Hematopoietic multipotent progenitor cell treated with erythropoietin and hydrocortisone succinate and interleukin-3 and kit ligand, for 15 days (in vitro differentiated cells): ENCODE measurements at regions not wholly inside any gene's neighbourhood (a gene's known extent, or its start where the extent isn't known, plus 50 kb on each side); places are given as distances from the start of the nearest gene placed in this dataset.

Experiments
- DNase-seq: peaks from one replicate; pipeline ENCODE4 v3.0.0-alpha.2; 2015; ENCODE audit warnings: low spot score

- DNase-seq: no peak
These were observed 195.8 kb upstream of the RASGEF1B start for GRCh38 chr4:81667539-81667938.

- no peak for DNase-seq
These were observed 194.8 kb upstream of the RASGEF1B start for GRCh38 chr4:81666491-81666890.

GRCh38 chr4:81665649-81666048 is 193.9 kb upstream of the RASGEF1B start:
- no peak for DNase-seq

GRCh38 chr4:81665045-81665444 is 193.3 kb upstream of the RASGEF1B start:
- no peak for DNase-seq

GRCh38 chr4:81664079-81664478 is 192.4 kb upstream of the RASGEF1B start:
- DNase-seq: no peak

GRCh38 chr4:81663368-81663767 is 191.7 kb upstream of the RASGEF1B start:
- no peak for DNase-seq

GRCh38 chr4:81659051-81659450 is 187.3 kb upstream of the RASGEF1B start:
- no peak for DNase-seq

- no peak for DNase-seq
These were observed 180.4 kb upstream of the RASGEF1B start for GRCh38 chr4:81652069-81652478.

GRCh38 chr4:81651243-81651899 is 179.7 kb upstream of the RASGEF1B start:
- no peak for DNase-seq

- DNase-seq: no peak
These were observed 179.0 kb upstream of the RASGEF1B start for GRCh38 chr4:81650606-81651242.

GRCh38 chr4:81648576-81649275 is 177.0 kb upstream of the RASGEF1B start:
- no peak for DNase-seq

GRCh38 chr4:81647388-81647787 is 175.7 kb upstream of the RASGEF1B start:
- DNase-seq: no peak

GRCh38 chr4:81642543-81642942 is 170.8 kb upstream of the RASGEF1B start:
- DNase-seq: no peak

GRCh38 chr4:81639248-81639647 is 167.5 kb upstream of the RASGEF1B start:
- DNase-seq: no peak

- no peak for DNase-seq
These were observed 167.0 kb upstream of the RASGEF1B start for GRCh38 chr4:81638698-81639097.

- no peak for DNase-seq
These were observed 164.0 kb upstream of the RASGEF1B start for GRCh38 chr4:81635739-81636138.

- DNase-seq: no peak
These were observed 163.3 kb upstream of the RASGEF1B start for GRCh38 chr4:81634766-81635549.

GRCh38 chr4:81634165-81634564 is 162.5 kb upstream of the RASGEF1B start:
- no peak for DNase-seq

- no peak for DNase-seq
These were observed 161.0 kb upstream of the RASGEF1B start for GRCh38 chr4:81632581-81633299.

GRCh38 chr4:81631958-81632441 is 160.3 kb upstream of the RASGEF1B start:
- DNase-seq: no peak

- DNase-seq: no peak
These were observed 157.7 kb upstream of the RASGEF1B start for GRCh38 chr4:81629366-81629765.

- no peak for DNase-seq
These were observed 156.8 kb upstream of the RASGEF1B start for GRCh38 chr4:81628489-81628888.
